A673 (cell line): ENCODE measurements at regions not wholly inside any gene's neighbourhood (a gene's known extent, or its start where the extent isn't known, plus 50 kb on each side); places are given as distances from the start of the nearest gene placed in this dataset.

ENCODE experiments used
- EZH2 ChIP-seq: fragments of 200-600 bp; sonication (generic); IDR thresholded peaks from 2 replicates; pipeline ENCODE4 v1.6.1; 2017; ENCODE audit warnings: borderline replicate concordance, low read depth, mild to moderate bottlenecking, mixed read lengths, antibody characterized with exemption, low read length; ENCODE audit not compliant: poor library complexity, severe bottlenecking
- TF ChIP-seq, protein P1 (sequence below): fragments of 300-800, 200-600 bp; sonication (generic); conservative IDR thresholded peaks from 2 replicates; pipeline ENCODE4 v1.5.1; 2017; ENCODE audit warnings: low read depth, mild to moderate bottlenecking, antibody characterized with exemption, low read length, moderate library complexity, mixed read lengths

DNA sequence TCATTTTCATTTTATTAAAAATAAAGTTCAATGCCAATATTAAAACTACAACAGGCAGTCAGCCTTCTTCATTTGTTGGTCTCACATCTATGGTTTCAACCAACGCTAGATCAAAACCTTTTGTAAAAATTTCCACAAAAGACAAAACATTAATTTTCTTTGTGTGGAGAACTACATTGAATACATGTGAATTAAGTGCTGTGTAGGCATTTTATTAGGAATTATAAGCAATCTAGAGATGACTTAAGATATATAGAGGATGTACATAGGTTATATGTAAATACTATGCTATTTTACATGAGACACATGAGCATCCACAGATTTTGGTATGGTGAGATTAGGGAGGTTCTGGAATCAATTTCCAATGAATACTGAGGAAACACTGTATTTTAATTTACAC lies 94.2 kb downstream of the CYLC2 start:
- TF ChIP-seq EZH2: no peak
- TF ChIP-seq, protein P1, sequence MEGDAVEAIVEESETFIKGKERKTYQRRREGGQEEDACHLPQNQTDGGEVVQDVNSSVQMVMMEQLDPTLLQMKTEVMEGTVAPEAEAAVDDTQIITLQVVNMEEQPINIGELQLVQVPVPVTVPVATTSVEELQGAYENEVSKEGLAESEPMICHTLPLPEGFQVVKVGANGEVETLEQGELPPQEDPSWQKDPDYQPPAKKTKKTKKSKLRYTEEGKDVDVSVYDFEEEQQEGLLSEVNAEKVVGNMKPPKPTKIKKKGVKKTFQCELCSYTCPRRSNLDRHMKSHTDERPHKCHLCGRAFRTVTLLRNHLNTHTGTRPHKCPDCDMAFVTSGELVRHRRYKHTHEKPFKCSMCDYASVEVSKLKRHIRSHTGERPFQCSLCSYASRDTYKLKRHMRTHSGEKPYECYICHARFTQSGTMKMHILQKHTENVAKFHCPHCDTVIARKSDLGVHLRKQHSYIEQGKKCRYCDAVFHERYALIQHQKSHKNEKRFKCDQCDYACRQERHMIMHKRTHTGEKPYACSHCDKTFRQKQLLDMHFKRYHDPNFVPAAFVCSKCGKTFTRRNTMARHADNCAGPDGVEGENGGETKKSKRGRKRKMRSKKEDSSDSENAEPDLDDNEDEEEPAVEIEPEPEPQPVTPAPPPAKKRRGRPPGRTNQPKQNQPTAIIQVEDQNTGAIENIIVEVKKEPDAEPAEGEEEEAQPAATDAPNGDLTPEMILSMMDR: no peak
